GM21526 (cell line): ENCODE measurements at regions not wholly inside any gene's neighbourhood (a gene's known extent, or its start where the extent isn't known, plus 50 kb on each side); places are given as distances from the start of the nearest gene placed in this dataset.

ENCODE experiments used
- ATAC-seq: cut with Tn5 transposase; IDR thresholded peaks from one replicate; pipeline ENCODE4 v1.9.1; 2021; ENCODE audit warnings: moderate library complexity; ENCODE audit not compliant: unreplicated experiment, low FRiP score

- ATAC-seq = no peak
Measured at GRCh38 chr9:115359017-115359780, 241.2 kb upstream of the TNC start.

DNA sequence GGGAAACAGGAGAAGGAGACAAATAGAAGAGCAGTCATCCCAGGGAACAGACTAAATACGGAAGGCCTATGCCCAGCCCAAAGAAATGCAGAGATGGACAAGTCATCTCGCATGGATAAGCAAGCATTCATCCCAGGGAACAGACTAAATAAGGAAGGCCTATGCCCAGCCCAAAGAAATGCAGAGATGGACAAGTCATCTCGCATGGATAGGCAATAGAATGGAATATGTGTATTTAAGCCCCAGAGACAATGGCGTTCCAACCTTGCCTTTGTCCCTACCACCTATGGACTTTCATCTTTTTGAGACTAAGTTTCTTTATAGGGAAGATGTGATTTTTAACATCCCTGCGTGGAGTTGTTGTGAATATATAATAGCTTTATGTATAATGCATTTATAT, 242.2 kb upstream of the TNC start:
- no peak for ATAC-seq

DNA sequence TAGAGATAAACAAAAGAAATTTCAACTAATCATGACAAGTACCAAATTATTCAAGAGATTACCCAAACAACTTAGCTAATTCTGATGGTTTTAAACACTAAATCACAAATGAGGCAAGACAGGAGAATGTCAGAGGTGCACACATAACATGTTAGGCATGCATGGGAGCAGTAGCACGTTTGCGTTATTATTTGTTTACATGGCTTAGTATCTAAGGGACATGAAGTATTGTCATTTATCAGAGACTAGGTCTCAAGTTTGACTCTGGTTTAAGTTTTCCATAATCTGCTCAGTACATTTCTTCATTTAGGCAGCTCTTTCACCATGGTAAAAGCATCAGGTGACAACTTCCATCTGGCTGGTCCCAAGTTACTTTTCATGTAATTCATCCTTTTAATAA, 244.1 kb upstream of the TNC start:
- no peak for ATAC-seq

DNA sequence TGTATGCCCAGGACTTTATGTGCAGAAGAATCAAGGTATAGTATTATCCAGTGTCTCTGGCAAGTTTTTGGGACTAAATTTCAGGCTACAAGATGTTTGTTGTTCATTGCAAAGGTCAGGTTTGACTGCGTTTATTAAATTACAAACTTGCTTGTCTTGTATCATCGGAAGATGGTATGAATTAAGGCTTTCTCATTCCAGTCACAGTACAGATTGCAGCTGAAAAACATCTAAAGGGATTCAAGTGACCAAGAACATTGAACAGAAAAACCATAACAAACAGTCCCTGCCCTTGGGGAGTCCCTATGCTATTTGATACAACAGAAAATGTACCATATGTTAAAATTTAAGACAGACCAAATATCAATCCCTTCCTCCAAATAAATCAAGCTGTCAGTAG, 244.7 kb upstream of the TNC start:
- ATAC-seq = no peak

DNA sequence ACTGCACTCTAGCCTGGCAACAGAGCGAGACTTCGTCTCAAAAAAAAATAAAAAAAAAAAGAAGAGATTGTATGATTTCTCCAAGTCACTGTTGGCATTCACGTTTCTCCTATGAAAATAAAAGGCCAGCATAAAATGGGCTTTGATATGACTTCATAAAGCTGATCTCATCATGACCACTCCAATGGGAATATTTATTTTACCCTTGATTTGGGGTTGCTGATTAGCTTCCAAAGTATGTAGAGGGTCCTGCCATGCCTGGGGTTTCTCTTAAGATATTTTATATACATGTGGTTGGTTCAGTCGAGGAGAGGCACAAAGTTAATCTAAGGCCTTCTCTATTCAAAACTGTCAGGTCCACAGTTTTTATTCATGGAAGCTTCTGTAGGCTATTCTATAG, 247.0 kb upstream of the TNC start:
- no peak for ATAC-seq

GRCh38 chr9:115367321-115367720, 249.4 kb upstream of the TNC start:
- no peak for ATAC-seq

DNA sequence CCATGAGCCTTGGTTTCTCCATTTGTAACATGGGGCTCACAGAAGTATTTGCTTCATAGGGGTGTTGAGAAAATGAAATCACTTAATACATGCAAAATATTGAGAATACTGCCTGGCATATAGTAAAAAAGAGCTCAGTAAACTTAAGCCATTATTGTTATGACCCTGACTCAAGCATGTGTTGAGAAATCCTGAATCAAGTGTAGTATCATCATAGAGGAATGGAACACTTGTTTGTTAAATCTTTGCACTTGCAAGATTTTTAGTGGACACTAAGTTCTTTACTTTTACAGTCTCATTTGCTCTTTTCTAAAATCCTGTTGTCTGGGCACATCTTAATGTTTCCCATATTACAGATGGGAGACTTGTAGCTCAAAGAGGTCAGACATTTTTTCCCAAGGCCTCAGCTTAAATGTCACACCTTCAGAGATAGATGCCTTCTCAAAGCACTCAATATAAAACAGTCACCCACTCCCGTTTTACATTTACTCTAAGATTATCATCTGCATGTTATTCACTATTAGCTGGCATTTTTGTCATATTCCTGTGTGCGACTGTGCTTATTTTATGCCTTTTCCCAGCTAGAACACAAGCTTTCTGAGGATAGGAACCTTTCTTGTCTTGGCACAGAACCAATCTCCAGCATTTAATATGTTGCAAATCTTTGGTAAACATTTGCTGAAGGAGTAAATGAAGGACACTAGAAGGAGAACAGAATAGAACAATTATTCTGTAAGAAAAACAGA, 250.0 kb upstream of the TNC start:
- no peak for ATAC-seq

DNA sequence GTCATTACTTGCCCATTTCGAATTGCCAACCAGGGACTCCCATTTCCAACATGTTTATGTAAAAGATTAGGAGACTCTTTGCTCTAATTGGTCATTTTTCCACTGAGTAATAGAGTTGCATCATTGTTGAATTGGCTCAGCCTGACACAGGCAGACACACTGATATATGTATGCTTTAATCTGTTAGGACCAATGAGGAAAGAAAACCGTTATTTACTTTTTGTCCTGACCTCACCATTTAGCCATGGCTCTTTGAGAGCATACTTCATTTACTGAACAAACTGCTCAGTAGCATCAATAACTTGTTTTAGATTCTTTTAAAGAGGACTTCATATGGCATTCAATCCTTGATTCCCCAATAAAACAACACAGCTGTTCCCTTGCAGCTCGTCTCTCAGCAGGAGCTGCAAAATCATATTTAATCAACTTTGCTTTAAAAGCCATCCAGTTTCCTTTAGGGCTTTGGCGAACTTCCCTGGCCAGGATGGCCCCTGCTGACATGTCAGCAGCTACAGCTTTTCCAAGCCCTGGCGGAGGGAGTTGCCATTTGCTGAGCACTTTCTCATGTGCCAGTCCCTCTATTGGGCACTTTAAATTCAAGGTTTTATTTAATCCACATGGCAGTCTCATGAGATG, 251.5 kb upstream of the TNC start:
- ATAC-seq = no peak

GRCh38 chr9:115373000-115373709, 255.2 kb upstream of the TNC start:
- ATAC-seq = no peak

- ATAC-seq = no peak
Measured at GRCh38 chr9:115373710-115374045, 255.7 kb upstream of the TNC start.

GRCh38 chr9:115374724-115375268, 256.8 kb upstream of the TNC start:
- no peak for ATAC-seq

DNA sequence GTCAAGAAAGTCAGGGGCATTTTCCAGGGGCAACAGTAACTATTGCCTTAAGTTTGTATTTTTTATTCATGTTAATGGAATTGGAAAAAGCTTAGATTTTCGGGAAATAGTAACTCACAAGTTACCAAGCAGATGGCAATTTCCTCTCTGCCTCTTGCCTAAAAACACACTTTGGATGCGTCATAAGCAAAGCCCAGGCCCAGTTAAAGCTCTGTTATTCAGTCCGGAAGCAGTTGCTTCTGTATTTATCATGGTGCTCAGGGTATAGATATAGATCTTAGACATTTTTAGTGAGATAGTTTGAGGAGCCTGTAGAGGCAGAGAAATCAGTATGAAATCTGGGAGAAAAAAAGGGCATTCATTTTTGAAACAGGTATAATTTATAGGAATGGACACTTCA, 260.3 kb upstream of the TNC start:
- ATAC-seq = no peak

DNA sequence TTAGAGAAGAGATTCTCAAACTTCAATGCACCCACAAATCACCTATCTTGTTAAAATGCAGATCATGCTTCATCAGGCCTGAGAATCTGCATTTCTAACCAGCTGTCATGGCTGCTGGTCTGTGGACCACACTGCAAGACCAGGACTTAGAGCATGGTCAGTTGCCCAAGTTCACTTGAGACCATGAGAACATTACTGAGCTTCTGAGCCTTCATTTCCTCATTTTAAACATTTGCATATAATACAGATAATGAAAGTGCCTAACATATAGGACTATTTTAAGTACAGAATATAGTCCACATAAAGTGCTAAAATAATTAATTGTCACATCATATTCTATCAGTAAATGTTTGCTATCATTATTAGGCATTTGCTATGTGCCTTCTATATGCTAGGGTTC, 260.8 kb upstream of the TNC start:
- ATAC-seq = no peak

DNA sequence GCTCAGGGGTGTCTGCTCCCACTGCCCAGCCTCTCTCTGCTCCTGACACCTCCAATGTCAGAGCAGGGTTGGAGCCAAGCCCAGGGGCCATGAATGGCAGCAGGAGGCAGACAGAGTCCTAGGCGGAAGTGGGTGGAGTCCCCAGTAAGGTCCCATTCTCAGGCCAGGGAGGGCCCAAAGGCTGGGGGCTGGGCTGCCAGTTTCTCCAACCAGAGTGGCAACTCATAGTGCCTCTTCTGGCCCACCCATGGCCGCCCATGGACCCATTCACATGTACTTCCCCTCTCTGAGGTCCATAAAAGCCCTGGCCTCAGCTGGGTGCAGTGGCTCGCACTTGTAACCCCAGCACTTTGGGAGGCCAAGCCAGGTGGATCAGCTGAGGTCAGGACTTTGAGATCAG, 261.8 kb upstream of the TNC start:
- ATAC-seq = no peak

DNA sequence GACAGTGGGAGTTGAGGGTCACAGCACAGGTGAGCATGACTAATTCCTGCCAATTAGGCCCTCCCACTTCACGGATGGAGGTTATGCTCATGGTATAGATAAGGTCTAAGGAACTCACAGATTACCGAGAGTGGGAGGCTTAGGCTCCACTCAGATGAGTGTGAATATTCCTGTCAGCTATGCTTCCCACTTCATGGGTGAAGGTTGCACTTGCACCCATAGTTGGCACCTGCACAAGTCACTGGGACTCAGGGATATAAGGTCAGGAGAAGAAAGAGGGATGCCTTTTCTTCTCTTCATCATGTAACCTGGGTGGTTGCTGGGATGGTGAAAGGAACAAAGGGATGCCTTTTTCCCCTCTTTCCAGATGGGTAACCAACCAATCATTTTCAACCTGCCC, 264.9 kb upstream of the TNC start:
- no peak for ATAC-seq

DNA sequence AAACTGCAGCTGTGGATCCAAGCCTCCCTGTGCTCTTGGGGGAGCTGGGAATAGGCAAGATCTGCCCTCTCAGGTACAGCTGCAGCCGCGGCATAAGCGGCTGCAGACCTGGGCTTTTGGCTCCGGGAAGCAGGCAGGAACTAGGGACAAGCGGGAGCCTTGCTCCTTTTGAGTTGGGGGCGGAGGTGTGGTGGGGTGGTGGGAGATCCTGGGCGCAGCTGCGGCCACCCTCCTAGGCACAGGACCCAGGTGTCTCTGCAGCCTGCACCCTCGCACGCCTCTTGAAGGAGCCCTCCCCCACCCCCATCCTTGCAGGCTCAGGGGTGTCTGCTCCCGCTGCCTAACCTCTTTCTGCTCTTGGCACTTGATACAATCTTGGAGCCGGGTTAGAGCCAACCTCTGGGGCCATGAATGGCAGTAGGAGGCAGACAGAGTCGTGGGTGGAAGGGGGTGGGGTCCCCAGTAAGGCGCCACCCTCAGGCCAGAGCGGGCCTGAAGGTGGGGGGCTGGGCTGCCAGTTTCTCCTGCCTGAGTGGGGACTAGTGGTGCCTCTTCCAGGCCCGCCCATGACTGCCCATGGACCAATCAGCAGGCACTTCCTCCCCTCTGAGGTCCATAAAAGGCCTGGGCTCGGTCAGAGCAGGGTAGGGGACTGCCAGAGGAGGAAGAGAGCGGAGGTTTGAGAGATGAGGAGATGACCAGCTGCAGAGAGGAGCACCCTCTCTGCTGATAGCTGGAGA, 267.6 kb upstream of the TNC start:
- ATAC-seq = no peak

- no peak for ATAC-seq
Measured at GRCh38 chr9:115386963-115387770, 269.2 kb upstream of the TNC start.

GRCh38 chr9:115391168-115391825, 273.3 kb upstream of the TNC start:
- ATAC-seq = no peak
